Activated T-cell treated with anti-CD3 and anti-CD28 coated beads, Interleukin-2, amount 50 U/mL, for 4 hours (primary cell): ENCODE measurements at regions not wholly inside any gene's neighbourhood (a gene's known extent, or its start where the extent isn't known, plus 50 kb on each side); places are given as distances from the start of the nearest gene placed in this dataset.

Experiments
- ATAC-seq, 2 donors: fragments of 200-7000 bp; cut with Tn5 transposase; one replicate each; pipeline ENCODE4 v1.10.0; 2021
- DNase-seq: peaks from one replicate; pipeline ENCODE4 v3.0.0-alpha.2; 2020
- H3K27me3 Mint-ChIP-seq: one replicate; pipeline ENCODE4 v1.8.0; 2021; ENCODE audit warnings: low read depth, mixed read lengths
- H3K36me3 Mint-ChIP-seq: one replicate; pipeline ENCODE4 v1.8.0; 2022; ENCODE audit warnings: mixed read lengths; ENCODE audit not compliant: insufficient read depth
- H3K4me1 Mint-ChIP-seq: one replicate; pipeline ENCODE4 v1.8.0; 2021; ENCODE audit warnings: low read depth, mixed read lengths
- H3K4me3 Mint-ChIP-seq: one replicate; pipeline ENCODE4 v1.8.0; 2021; ENCODE audit warnings: mild to moderate bottlenecking, moderate library complexity, mixed read lengths
- H3K9me3 Mint-ChIP-seq: one replicate; pipeline ENCODE4 v1.8.0; 2021; ENCODE audit warnings: mixed read lengths

GRCh38 chr11:116459185-116460045 is 313.4 kb downstream of the BUD13 start:
- no peaks in the 10 kb centered on the region for H3K4me1 Mint-ChIP-seq
- no peaks in the 10 kb centered on the region for H3K9me3 Mint-ChIP-seq
- H3K36me3 Mint-ChIP-seq, result no peaks in the 10 kb centered on the region
- DNase-seq, result no peak
- no peak for ATAC-seq
- peaks cover 8% of the 10 kb centered on the region for H3K27me3 Mint-ChIP-seq
- no peak overlapping the region for H3K4me3 Mint-ChIP-seq

GRCh38 chr11:116458546-116458945 is 314.2 kb downstream of the BUD13 start:
- Mint-ChIP-seq H3K9me3 (no peaks in the 10 kb centered on the region), H3K36me3 (no peaks in the 10 kb centered on the region)

GRCh38 chr11:116457336-116458007 is 315.3 kb downstream of the BUD13 start:
- Mint-ChIP-seq H3K9me3 (no peaks in the 10 kb centered on the region), H3K27me3 (peaks cover 8% of the 10 kb centered on the region), H3K4me3 (no peak overlapping the region), H3K4me1 (no peaks in the 10 kb centered on the region), H3K36me3 (no peaks in the 10 kb centered on the region)
- ATAC-seq, result no peak
- no peak for DNase-seq

More at GRCh38 chr11:116458546-116458945, 314.2 kb downstream of the BUD13 start:
- peaks cover 8% of the 10 kb centered on the region for H3K27me3 Mint-ChIP-seq
- DNase-seq (no peak), ATAC-seq (no peak)
- H3K4me3 Mint-ChIP-seq, result no peak overlapping the region
- no peaks in the 10 kb centered on the region for H3K4me1 Mint-ChIP-seq

GRCh38 chr11:116454951-116455350 is 317.8 kb downstream of the BUD13 start:
- DNase-seq (no peak), ATAC-seq (no peak)
- Mint-ChIP-seq H3K4me3 (no peak overlapping the region), H3K4me1 (no peaks in the 10 kb centered on the region), H3K36me3 (no peaks in the 10 kb centered on the region), H3K9me3 (peaks cover 7% of the 10 kb centered on the region), H3K27me3 (peaks cover 3% of the 10 kb centered on the region)

GRCh38 chr11:116454020-116454645 is 318.7 kb downstream of the BUD13 start:
- DNase-seq, result no peak
- Mint-ChIP-seq H3K4me3 (no peak overlapping the region), H3K36me3 (no peaks in the 10 kb centered on the region), H3K27me3 (peaks cover 2% of the 10 kb centered on the region), H3K9me3 (peaks cover 7% of the 10 kb centered on the region), H3K4me1 (no peaks in the 10 kb centered on the region)
- ATAC-seq, result no peak

- no peak for ATAC-seq
- no peaks in the 10 kb centered on the region for H3K27me3 Mint-ChIP-seq
- H3K4me1 Mint-ChIP-seq, result no peaks in the 10 kb centered on the region
- DNase-seq, result no peak
- H3K9me3 Mint-ChIP-seq, result peaks cover 7% of the 10 kb centered on the region
- no peaks in the 10 kb centered on the region for H3K36me3 Mint-ChIP-seq
- no peak overlapping the region for H3K4me3 Mint-ChIP-seq
Measured at GRCh38 chr11:116452461-116452860, 320.3 kb downstream of the BUD13 start.

GRCh38 chr11:116449522-116449921 is 323.3 kb downstream of the BUD13 start:
- H3K4me3 Mint-ChIP-seq, result no peak overlapping the region
- H3K9me3 Mint-ChIP-seq, result peaks cover 7% of the 10 kb centered on the region
- DNase-seq (no peak), ATAC-seq (no peak)
- no peaks in the 10 kb centered on the region for H3K4me1 Mint-ChIP-seq
- peaks cover 7% of the 10 kb centered on the region for H3K27me3 Mint-ChIP-seq
- H3K36me3 Mint-ChIP-seq, result no peaks in the 10 kb centered on the region

- ATAC-seq (no peak), DNase-seq (no peak)
- Mint-ChIP-seq H3K4me3 (no peak overlapping the region), H3K36me3 (no peaks in the 10 kb centered on the region), H3K9me3 (no peaks in the 10 kb centered on the region), H3K27me3 (peaks cover 15% of the 10 kb centered on the region), H3K4me1 (no peaks in the 10 kb centered on the region)
Measured at GRCh38 chr11:116446048-116446941, 326.5 kb downstream of the BUD13 start.

GRCh38 chr11:116445108-116446047 is 327.4 kb downstream of the BUD13 start:
- H3K9me3 Mint-ChIP-seq, result peaks cover 3% of the 10 kb centered on the region

GRCh38 chr11:116442238-116442752 is 330.5 kb downstream of the BUD13 start:
- Mint-ChIP-seq H3K27me3 (peaks cover 17% of the 10 kb centered on the region), H3K36me3 (no peaks in the 10 kb centered on the region), H3K4me3 (no peak overlapping the region), H3K4me1 (no peaks in the 10 kb centered on the region), H3K9me3 (peaks cover 5% of the 10 kb centered on the region)
- no peak for DNase-seq
- ATAC-seq, result no peak

More at GRCh38 chr11:116445108-116446047, 327.4 kb downstream of the BUD13 start:
- DNase-seq (no peak), ATAC-seq (no peak)
- no peaks in the 10 kb centered on the region for H3K4me1 Mint-ChIP-seq
- H3K27me3 Mint-ChIP-seq, result peaks cover 15% of the 10 kb centered on the region
- H3K4me3 Mint-ChIP-seq, result no peak overlapping the region
- no peaks in the 10 kb centered on the region for H3K36me3 Mint-ChIP-seq

GRCh38 chr11:116439361-116439677 is 333.5 kb downstream of the BUD13 start:
- Mint-ChIP-seq H3K27me3 (peaks cover 17% of the 10 kb centered on the region), H3K4me1 (no peaks in the 10 kb centered on the region), H3K4me3 (no peak overlapping the region), H3K9me3 (peaks cover 5% of the 10 kb centered on the region), H3K36me3 (no peaks in the 10 kb centered on the region)
- DNase-seq (no peak), ATAC-seq (no peak)

- no peak overlapping the region for H3K4me3 Mint-ChIP-seq
- no peak for DNase-seq
- H3K9me3 Mint-ChIP-seq, result peaks cover 5% of the 10 kb centered on the region
- no peaks in the 10 kb centered on the region for H3K36me3 Mint-ChIP-seq
- H3K4me1 Mint-ChIP-seq, result no peaks in the 10 kb centered on the region
- H3K27me3 Mint-ChIP-seq, result peaks cover 14% of the 10 kb centered on the region
- ATAC-seq, result no peak
Measured at GRCh38 chr11:116438651-116439360, 334.0 kb downstream of the BUD13 start.
